GM12892 (cell line): ENCODE measurements at regions not wholly inside any gene's neighbourhood (a gene's known extent, or its start where the extent isn't known, plus 50 kb on each side); places are given as distances from the start of the nearest gene placed in this dataset.
A peak's percentile ranks its signal among the peaks of the same experiment; 100 is the strongest.

ENCODE experiments used
- DNase-seq: peaks from one replicate; pipeline ENCODE4 v3.0.0; 2011; ENCODE audit not compliant: insufficient read length
- FAIRE-seq: peaks from 2 replicates; lab custom pipeline; 2011; peaks lifted over from hg19 to GRCh38; lab: Jason Lieb, UNC
- POLR2A ChIP-seq: IDR thresholded peaks from 2 replicates; pipeline ENCODE4 v1.6.1; 2011; ENCODE audit warnings: low read depth, low read length, control low read depth
- POLR2AphosphoS5 ChIP-seq: IDR thresholded peaks from 2 replicates; pipeline ENCODE4 v1.6.1; 2011; ENCODE audit warnings: low read depth, low read length, control low read depth
- TAF1 ChIP-seq: IDR thresholded peaks from 2 replicates; pipeline ENCODE4 v1.6.1; 2011; ENCODE audit warnings: low read depth, mild to moderate bottlenecking, control low read depth, low read length, borderline replicate concordance

DNA sequence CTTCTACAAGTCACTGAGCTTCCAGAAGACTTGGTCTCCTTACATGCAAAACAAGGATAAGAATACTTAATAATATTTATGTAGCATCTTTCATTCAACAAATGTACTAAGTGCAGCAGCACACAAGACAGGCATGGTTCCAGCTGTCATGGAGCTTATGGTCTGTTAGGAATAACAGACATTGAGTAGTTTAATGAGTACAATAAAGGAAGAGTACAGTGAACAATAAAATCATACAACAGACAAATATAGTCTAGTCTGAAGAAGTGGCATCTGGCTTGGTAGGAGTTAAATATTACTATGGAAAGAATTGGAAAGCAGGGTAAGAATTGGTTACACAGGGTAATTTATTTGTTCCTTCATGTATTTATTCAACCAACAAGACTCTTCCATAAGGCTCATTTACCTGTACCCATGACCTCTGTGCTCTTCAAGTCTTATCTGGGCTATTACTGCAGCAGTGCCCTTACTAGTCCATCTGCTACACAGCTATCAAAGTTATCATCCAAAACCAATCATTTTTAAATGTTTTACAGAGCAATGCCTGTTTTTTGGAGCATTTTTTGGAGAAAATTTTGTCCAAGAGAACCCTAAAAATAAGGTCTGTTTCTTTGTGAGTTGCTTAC is 101.1 kb upstream of the RPL34 start:
- FAIRE-seq (no peak), DNase-seq (no peak)
- no peak for TF ChIP-seq POLR2A
- no peak for TF ChIP-seq TAF1
- TF ChIP-seq POLR2AphosphoS5: no peak

DNA sequence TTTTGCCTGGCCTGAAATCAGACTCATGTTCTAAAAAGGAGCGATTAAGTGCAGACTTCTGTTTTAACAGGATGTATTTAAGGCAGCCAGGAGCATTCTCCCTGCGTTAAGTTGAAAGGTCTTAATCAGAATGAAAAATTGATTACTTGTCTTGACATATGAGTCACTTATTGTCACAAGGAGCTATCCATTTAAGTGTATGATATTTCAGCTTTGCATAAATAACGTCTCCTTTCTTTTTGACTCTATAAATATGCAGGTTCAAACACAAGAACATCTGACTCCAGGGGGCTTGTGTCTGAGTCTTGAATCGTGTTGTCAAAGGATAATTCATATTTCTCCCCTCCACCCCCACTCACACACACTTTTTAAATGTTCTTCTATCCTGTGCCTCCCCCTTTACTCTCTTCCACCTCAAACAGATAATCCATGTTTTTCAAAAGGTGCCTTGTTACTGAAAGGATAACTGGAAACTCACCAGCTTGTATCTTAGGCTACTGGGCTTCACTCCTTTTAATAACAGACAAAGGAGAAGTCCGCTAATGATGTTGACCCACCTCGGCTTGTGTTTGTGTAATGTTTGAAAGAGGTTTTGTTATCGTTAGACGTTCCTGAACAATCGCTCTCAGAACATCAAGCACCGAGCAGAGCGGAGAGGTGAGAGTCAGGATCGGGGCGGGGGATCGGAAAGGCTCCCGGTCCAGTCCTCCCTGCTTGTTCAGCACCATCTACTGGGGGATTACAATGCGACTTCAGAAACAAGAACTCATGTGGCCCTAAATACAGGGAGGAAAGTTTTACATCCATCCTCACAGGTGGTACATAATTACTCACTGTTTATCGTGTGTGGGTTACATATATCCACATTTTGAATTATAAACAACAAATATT is 107.5 kb upstream of the RPL34 start:
- FAIRE-seq: peak; percentile 71
- TF ChIP-seq TAF1 (no peak), POLR2A (no peak), POLR2AphosphoS5 (no peak)
- DNase-seq: no peak

DNA sequence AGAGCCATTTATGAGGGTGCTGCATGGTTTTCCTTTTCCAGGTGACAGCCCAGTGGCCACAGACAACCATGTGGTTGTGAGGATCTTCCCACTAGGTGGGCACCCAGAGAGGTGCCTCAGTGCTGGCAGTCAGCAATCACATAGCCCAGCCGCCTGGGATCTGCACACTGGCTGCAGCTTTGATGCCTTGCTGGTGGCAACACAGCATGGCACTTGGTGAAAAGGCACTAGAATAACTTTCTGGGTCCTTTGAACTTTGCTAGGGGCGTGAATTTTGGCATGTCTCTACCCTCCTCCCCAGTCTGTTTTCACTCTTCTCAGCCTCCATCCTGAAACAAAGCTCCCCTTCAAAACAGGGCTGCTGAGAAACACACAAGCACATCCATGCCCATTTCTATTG is 108.8 kb upstream of the RPL34 start:
- TF ChIP-seq TAF1 (no peak), POLR2AphosphoS5 (no peak), POLR2A (no peak)
- DNase-seq (no peak), FAIRE-seq (no peak)

DNA sequence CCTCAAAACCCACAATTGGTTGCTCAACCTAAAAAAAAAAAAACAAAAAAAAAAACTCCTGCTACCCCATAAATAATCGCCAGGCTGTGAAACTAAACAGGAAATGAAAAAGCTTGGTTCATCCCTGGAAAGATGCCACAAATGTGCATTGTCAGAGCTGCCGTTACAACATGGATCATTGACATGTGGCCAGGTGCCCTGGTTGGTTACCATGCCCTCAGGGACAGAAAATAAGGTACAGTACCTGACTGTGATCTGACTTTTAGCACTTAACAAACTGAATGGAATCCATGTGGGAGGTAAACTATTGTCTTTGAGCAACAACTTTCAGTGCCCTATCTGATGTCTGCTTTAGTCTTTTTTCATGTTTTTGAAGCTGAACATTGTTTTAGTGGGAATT is 118.0 kb upstream of the RPL34 start:
- no peak for TF ChIP-seq POLR2AphosphoS5
- no peak for TF ChIP-seq TAF1
- no peak for TF ChIP-seq POLR2A
- FAIRE-seq: no peak
- DNase-seq: no peak

DNA sequence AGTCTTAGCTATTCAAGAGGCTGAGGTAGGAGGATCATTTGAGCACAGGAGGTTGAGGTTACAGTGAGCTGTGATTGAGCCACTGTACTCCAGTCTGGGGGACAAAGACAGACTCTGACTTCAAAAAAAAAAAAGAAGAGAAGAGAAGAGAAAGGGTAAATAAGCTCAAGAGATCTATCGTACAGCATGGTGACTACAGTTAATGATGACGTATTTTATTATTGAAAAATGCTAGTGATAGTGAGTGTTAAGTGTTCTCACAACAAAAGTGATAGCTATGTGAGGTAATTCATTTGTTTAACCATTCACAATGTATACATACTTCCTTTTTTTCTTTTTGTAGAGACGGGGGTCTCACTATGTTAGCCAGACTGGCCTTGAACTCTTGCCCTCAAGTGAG is 121.5 kb upstream of the RPL34 start:
- TF ChIP-seq POLR2AphosphoS5: no peak
- TF ChIP-seq POLR2A: no peak
- TF ChIP-seq TAF1: no peak
- DNase-seq (no peak), FAIRE-seq (no peak)

DNA sequence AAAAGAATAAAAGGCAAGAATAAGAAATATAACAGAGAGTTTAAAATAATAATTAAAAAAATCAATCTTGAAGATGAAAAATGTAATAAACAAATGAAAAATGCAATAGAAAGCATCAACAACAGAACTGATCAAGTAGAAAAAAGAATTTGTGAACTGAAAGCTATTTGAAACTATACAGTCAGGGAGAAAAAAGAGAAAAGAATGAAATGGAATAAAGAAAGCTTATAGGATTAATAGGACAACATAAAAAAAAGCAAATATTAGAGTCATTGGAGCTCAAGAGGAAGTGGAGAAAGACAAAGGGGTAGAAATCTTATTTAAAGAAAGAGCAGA is 126.8 kb upstream of the RPL34 start:
- FAIRE-seq (no peak), DNase-seq (no peak)
- TF ChIP-seq POLR2AphosphoS5 (no peak), TAF1 (no peak), POLR2A (no peak)

DNA sequence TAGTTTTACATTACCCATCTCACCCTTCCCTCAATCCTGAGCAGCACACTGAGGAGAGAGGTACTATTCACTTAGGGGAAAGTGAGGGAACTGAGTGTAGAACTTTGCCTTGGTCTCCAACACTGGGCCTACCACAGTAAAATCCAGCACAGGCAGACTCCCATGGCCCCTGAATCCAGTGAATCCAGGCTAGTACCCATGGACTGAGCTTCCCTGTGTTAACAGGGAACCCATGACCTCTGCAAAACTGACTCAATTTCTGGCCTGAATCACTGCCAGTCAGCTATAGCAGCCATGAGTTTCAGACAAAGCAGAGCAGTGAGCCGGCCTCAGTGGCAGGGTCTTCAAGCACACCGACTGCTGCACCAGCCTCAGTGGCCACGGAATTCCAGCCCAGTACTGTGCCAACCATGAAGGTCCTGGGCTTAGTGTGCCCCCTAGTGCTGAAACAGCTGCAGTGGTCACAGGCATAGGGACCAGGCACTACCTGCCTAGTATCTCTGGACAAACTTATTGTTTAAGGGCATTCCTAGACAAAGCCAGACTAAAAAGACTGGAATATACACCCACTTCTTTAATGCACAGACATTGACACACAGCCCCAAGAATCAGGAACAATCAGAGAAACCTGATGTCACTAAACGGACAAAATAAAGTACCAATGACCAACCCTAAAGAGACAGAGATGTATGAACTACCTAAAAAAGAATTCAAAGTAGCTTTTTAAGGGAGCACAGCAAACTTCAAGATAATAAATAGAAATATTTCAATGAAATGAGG is 127.4 kb upstream of the RPL34 start:
- no peak for DNase-seq
- peak; percentile 62 for FAIRE-seq
- TF ChIP-seq POLR2A: no peak
- TF ChIP-seq POLR2AphosphoS5: no peak
- no peak for TF ChIP-seq TAF1

DNA sequence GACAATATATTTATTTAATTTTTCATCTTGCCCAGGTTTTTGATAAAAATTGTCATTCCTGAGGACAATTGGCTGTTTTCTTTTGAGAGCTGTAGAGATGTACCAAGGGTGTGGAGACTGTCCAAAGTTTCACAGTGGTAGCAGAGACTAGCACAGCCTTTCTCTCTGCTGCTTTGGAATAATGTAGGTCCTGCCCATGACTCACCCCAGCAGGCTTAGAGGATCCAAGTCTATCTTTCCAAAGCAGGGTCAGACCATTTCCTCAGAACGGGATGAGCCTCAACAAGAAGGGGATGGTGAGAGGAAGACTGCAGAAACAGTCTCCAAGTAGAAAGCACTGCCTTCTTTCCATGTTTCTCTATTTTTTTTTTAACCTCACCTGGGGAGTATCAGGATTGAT is 131.5 kb upstream of the RPL34 start:
- TF ChIP-seq TAF1 (no peak), POLR2AphosphoS5 (no peak), POLR2A (no peak)
- FAIRE-seq (no peak), DNase-seq (no peak)

DNA sequence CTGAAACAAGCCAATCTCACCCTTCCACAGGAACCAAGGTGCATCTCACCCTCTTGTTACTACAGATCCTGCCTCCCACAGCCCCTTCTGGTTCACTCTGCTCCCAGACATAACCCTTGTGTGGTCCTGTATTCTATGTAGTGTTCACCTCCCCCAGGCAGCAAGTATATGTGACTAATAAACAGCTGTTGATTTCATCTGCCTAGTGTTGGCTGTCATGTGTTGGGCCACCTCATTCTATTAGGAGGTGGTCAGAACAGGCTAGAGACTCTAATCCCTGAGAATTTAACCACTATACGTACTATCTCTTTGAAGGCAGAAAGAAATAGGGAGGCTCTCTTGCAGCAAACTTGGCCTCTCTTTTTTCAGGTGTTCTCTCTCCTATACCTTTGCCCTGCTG is 134.3 kb upstream of the RPL34 start:
- no peak for TF ChIP-seq POLR2AphosphoS5
- TF ChIP-seq TAF1: no peak
- no peak for TF ChIP-seq POLR2A
- DNase-seq (no peak), FAIRE-seq (peak; percentile 67)

DNA sequence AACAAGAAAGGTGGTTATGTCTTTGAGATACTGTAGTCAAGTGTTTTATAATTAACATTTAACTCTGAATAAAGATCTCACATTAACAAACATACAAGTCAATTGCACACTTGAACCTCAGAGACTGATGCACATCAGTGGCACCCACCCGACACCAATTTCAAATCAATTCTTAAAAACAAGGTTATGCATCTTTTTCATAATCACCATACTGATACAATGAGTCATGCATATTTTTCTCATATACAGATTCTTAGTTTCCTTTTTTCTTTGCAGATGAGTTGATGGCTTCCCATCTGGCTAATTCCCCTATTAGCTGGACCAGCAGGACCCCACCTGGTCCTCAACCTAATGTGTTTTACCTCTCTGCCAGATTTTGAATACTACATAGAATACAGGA is 136.2 kb upstream of the RPL34 start:
- no peak for DNase-seq
- FAIRE-seq: no peak
- no peak for TF ChIP-seq POLR2AphosphoS5

DNA sequence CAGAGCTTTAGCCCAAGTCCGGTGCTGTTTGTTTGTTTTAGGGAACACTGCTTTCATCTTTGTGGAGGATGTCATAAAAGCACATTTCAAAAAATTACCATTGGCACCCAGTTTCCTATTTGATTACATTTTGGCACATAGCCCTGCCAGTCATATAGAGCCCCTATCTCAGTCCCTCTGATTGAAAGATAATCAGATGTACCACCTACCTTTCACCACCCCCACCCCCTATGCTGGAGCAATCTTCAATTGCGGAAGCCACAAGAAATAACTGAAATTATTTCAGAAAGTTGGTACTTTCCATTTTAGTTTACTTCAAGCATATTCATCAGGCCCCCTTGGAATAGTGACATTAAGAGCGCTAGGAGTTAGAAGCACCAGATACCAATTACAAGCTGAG is 136.7 kb upstream of the RPL34 start:
- FAIRE-seq (no peak), DNase-seq (no peak)
- TF ChIP-seq TAF1: no peak
- TF ChIP-seq POLR2AphosphoS5: no peak
- no peak for TF ChIP-seq POLR2A
